Endothelial cell of umbilical vein (primary cell): ENCODE measurements at regions not wholly inside any gene's neighbourhood (a gene's known extent, or its start where the extent isn't known, plus 50 kb on each side); places are given as distances from the start of the nearest gene placed in this dataset.

Experiments
- BruUV-seq: library from RNA; stranded (reverse); fragments of 400-500 nt; replicated peaks from 2 replicates; lab custom pipeline; 2021; lab: Mats Ljungman, UMichigan
- CTCF ChIA-PET: fragments of 300-600, 350-600 bp; sonication (Branson Sonifier 250); formaldehyde crosslinking; loops from one replicate; lab custom pipeline; 2021; ENCODE audit warnings: antibody characterized with exemption, inconsistent platforms; lab: Charles Lee
- POLR2A ChIA-PET: fragments of 300-600, 350-600 bp; sonication (Branson Sonifier 250); formaldehyde crosslinking; loops from one replicate; lab custom pipeline; 2021; ENCODE audit warnings: antibody characterized with exemption, inconsistent platforms; lab: Charles Lee
- DNase-seq: peaks from one replicate; pipeline ENCODE4 v3.0.0-alpha.2; 2011; ENCODE audit warnings: low read depth, low spot score
- FAIRE-seq: peaks from 2 replicates; lab custom pipeline; 2011; peaks lifted over from hg19 to GRCh38; lab: Jason Lieb, UNC
- H2AFZ ChIP-seq: 2 replicates; pipeline ENCODE4 v1.6.0; 2012; ENCODE audit warnings: low read depth, low read length, control low read depth, inconsistent platforms
- H3K27ac ChIP-seq: 2 replicates; pipeline ENCODE4 v1.5.1; 2011; ENCODE audit warnings: low read depth, mild to moderate bottlenecking, control low read depth, low read length, moderate library complexity; ENCODE audit not compliant: insufficient read depth
- H3K27me3 ChIP-seq, 2 experiments: 2 replicates each; pipeline versions ENCODE4 v1.6.0 to v1.6.1; 2011; ENCODE audit warnings: low read length in 2 of 2, mixed read lengths in 1 of 2; ENCODE audit not compliant: control insufficient read depth in 2 of 2, insufficient read depth in 2 of 2
- H3K36me3 ChIP-seq, 2 experiments: 2 replicates in 1 of 2; 3 replicates in 1 of 2; pipeline ENCODE4 v1.5.1; 2011; ENCODE audit warnings: low read length in 2 of 2, mild to moderate bottlenecking in 1 of 2, moderate library complexity in 1 of 2; ENCODE audit not compliant: control insufficient read depth in 2 of 2, insufficient read depth in 2 of 2; ENCODE audit errors: extremely low read depth in 1 of 2
- H3K4me1 ChIP-seq: 3 replicates; pipeline ENCODE4 v1.5.1; 2011; ENCODE audit warnings: mild to moderate bottlenecking, low read length; ENCODE audit not compliant: control insufficient read depth, insufficient read depth; ENCODE audit errors: extremely low read depth
- H3K4me2 ChIP-seq: 2 replicates; pipeline ENCODE4 v1.6.1; 2011; ENCODE audit warnings: low read length, control low read depth, mixed read lengths; ENCODE audit not compliant: insufficient read depth
- H3K4me3 ChIP-seq, 3 experiments: fragments of 200-600 bp in 1 of 3; sonication (generic), shearing (Covaris generic) in 1 of 3; replicated peaks in 1 of 3; 2 replicates each; pipeline ENCODE4 v1.5.1; 2011 to 2016; ENCODE audit warnings: control low read depth in 3 of 3, low read length in 3 of 3, mild to moderate bottlenecking in 2 of 3, inconsistent platforms in 1 of 3, low read depth in 1 of 3, moderate library complexity in 1 of 3; ENCODE audit not compliant: insufficient read depth in 1 of 3
- H3K79me2 ChIP-seq: 2 replicates; pipeline ENCODE4 v1.6.0; 2012; ENCODE audit warnings: low read length, inconsistent platforms; ENCODE audit not compliant: control insufficient read depth, insufficient read depth
- H3K9ac ChIP-seq: replicated peaks from 2 replicates; pipeline ENCODE3; 2011; ENCODE audit warnings: low read length, control low read depth; ENCODE audit not compliant: insufficient read depth; ENCODE audit errors: extremely low read depth
- H3K9me1 ChIP-seq: replicated peaks from 3 replicates; pipeline ENCODE4 v1.6.0; 2011; ENCODE audit warnings: mild to moderate bottlenecking, low read length; ENCODE audit not compliant: control insufficient read depth, insufficient read depth; ENCODE audit errors: extremely low read depth
- H3K9me3 ChIP-seq: replicated peaks from 2 replicates; pipeline ENCODE4 v1.5.1; 2012; ENCODE audit warnings: low read length, inconsistent platforms; ENCODE audit not compliant: control insufficient read depth, insufficient read depth
- H4K20me1 ChIP-seq: replicated peaks from 2 replicates; pipeline ENCODE3; 2011; ENCODE audit warnings: mild to moderate bottlenecking, low read length; ENCODE audit not compliant: control insufficient read depth, insufficient read depth; ENCODE audit errors: extremely low read depth
- CTCF ChIP-seq, 2 donors: IDR thresholded peaks; 1 replicate in 1 of 2; 2 replicates in 1 of 2; pipeline ENCODE4 v1.5.1; 2011; ENCODE audit warnings: low read length in 2 of 2, mild to moderate bottlenecking in 2 of 2, moderate library complexity in 2 of 2, control low read depth in 1 of 2, inconsistent platforms in 1 of 2, low read depth in 1 of 2; ENCODE audit not compliant: insufficient read depth in 1 of 2; ENCODE audit errors: extremely low read depth in 1 of 2
- EZH2 ChIP-seq: IDR thresholded peaks from 2 replicates; pipeline ENCODE4 v1.6.1; 2012; ENCODE audit warnings: borderline replicate concordance, low read depth, mild to moderate bottlenecking, moderate library complexity, low read length, inconsistent platforms; ENCODE audit not compliant: severe bottlenecking
- FOS ChIP-seq: IDR thresholded peaks from 2 replicates; pipeline ENCODE4 v1.6.1; 2011; ENCODE audit warnings: mild to moderate bottlenecking, low read length, moderate library complexity, borderline replicate concordance; ENCODE audit not compliant: insufficient read depth
- GATA2 ChIP-seq: IDR thresholded peaks from 2 replicates; pipeline ENCODE4 v1.7.0; 2011; ENCODE audit warnings: low read depth, mild to moderate bottlenecking, moderate library complexity, mixed read lengths, low read length; ENCODE audit not compliant: insufficient read length, insufficient read depth
- JUN ChIP-seq: IDR thresholded peaks from 2 replicates; pipeline ENCODE4 v1.6.1; 2011; ENCODE audit warnings: borderline replicate concordance, low read depth; ENCODE audit not compliant: insufficient read length, insufficient read depth
- MAX ChIP-seq: IDR thresholded peaks from 2 replicates; pipeline ENCODE4 v1.6.1; 2011; ENCODE audit not compliant: insufficient read depth, insufficient read length
- MYC ChIP-seq: IDR thresholded peaks from one replicate; pipeline ENCODE4 v1.6.1; 2011; ENCODE audit warnings: mild to moderate bottlenecking, low read depth, low read length
- POLR2A ChIP-seq: IDR thresholded peaks from 2 replicates; pipeline ENCODE4 v1.6.1; 2012; ENCODE audit warnings: low read depth, mild to moderate bottlenecking, control low read depth, low read length
- POLR2AphosphoS5 ChIP-seq: IDR thresholded peaks from 2 replicates; pipeline ENCODE4 v1.6.1; 2012; ENCODE audit warnings: low read depth, mild to moderate bottlenecking, control low read depth, low read length, moderate library complexity; ENCODE audit not compliant: insufficient read depth
- dilution Hi-C: fragments of 300-500 bp; cut with MboI; formaldehyde crosslinking; loops from one replicate; pipeline ENCODE4 v1.15.0; 2019; ENCODE audit warnings: low sequenced_read_pairs; ENCODE audit not compliant: extremely low pct_ligation_motif_present
- intact Hi-C: fragments of 100-400 bp; cut with micrococcal nuclease; formaldehyde crosslinking; loops from one replicate; pipeline ENCODE4 v1.10.0; 2022

- Histone ChIP-seq H4K20me1 (no peaks in the 10 kb centered on the region), H3K36me3 (no peaks in the 10 kb centered on the region), H3K27me3 (no peaks in the 10 kb centered on the region), H2AFZ (no peak overlapping the region), H3K9me3 (no peaks in the 10 kb centered on the region), H3K9me1 (no peaks in the 10 kb centered on the region), H3K79me2 (no peaks in the 10 kb centered on the region), H3K27ac (no peak overlapping the region), H3K9ac (no peak overlapping the region), H3K4me1 (peaks cover 43% of the 10 kb centered on the region), H3K4me2 (no peak overlapping the region), H3K4me3 (no peak overlapping the region)
- intact Hi-C loops: no loop called here
- dilution Hi-C loops: no loop called here
- CTCF ChIA-PET: interaction anchor here (1.4 to 2.8 kb wide), 2 partner anchors 9 to 25 kb away, joined by 5 to 12 read pairs; no protein-coding TSS in a partner anchor
- POLR2A ChIA-PET: no interaction called here
- no peak for FAIRE-seq
- DNase-seq: no peak
- no TSS peak for BruUV-seq
- TF ChIP-seq GATA2: no peak
- no peak for TF ChIP-seq MAX
- TF ChIP-seq POLR2AphosphoS5: no peak
- no peak for TF ChIP-seq EZH2
- TF ChIP-seq POLR2A: no peak
- no peak for TF ChIP-seq JUN
- no peak for TF ChIP-seq MYC
- TF ChIP-seq CTCF (IDR thresholded peaks at IDR 0.05; ENCODE audit: extremely low read depth in 1 of 2, insufficient read depth in 1 of 2, low read depth in 1 of 2, low read length in 2 of 2): no peak
- TF ChIP-seq FOS: no peak
Measured at GRCh38 chr13:40189426-40189825, 477.0 kb downstream of the FOXO1 start.
